ENCODE measurements at regions not wholly inside any gene's neighbourhood (a gene's known extent, or its start where the extent isn't known, plus 50 kb on each side); places are given as distances from the start of the nearest gene placed in this dataset.
"Not testable (repeated sequence)": the region's sequence is repeated elsewhere in the genome, so short reads cannot be mapped to it uniquely, and the experiment has no call there.

DNA sequence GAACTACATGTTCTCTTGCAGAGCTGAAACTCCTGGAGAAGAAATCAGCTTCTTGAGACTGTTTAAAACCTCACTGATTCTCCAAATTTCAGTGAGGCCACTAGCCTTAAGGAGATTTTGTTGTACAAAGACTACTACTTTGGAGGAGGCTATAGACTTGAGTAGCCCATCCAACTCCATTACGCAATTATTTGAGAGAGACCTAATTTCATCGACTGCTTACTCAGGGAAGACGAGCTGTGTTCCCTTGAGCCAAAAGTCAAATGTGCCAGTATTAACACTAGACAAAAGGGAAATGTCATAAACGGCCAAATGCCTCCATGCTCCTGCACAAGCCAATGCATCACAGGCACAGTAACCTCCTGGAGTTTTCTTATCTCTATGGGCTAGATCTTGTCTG, 182.8 kb upstream of the SESN3 start:
- H3K27me3 ChIP-seq: no peaks in the 10 kb centered on the region
- ATAC-seq: no peak
- TF ChIP-seq, protein P1, sequence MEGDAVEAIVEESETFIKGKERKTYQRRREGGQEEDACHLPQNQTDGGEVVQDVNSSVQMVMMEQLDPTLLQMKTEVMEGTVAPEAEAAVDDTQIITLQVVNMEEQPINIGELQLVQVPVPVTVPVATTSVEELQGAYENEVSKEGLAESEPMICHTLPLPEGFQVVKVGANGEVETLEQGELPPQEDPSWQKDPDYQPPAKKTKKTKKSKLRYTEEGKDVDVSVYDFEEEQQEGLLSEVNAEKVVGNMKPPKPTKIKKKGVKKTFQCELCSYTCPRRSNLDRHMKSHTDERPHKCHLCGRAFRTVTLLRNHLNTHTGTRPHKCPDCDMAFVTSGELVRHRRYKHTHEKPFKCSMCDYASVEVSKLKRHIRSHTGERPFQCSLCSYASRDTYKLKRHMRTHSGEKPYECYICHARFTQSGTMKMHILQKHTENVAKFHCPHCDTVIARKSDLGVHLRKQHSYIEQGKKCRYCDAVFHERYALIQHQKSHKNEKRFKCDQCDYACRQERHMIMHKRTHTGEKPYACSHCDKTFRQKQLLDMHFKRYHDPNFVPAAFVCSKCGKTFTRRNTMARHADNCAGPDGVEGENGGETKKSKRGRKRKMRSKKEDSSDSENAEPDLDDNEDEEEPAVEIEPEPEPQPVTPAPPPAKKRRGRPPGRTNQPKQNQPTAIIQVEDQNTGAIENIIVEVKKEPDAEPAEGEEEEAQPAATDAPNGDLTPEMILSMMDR (IDR thresholded peaks at IDR 0.05): no peak
- no peak for DNase-seq
- H3K27ac ChIP-seq: no peak overlapping the region
- H3K36me3 ChIP-seq: no peaks in the 10 kb centered on the region
- intact Hi-C loops (cut with DNase I): no loop called here
- no peak overlapping the region for H3K4me3 ChIP-seq
- H3K9me3 ChIP-seq: no peaks in the 10 kb centered on the region
- H3K4me1 ChIP-seq: no peaks in the 10 kb centered on the region

DNA sequence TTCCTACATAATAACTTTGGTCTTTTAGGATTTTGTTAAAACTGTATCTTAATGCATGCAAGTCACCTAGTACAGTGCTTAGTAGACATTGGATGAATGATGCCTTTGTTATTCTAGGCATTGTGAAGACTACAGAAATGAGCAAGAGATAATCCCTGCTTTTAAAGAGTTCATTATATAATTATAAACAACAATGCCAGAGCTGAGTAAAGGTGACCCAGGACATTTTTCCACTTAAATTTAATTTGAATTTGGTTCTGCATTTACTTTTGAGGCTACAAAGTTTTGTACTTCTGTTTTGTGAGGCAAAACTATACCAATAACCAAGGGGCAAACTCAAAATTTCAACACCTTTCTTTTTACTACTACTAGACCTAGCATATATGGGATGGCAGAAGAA, 182.0 kb upstream of the SESN3 start:
- Histone ChIP-seq H3K4me1 (no peaks in the 10 kb centered on the region), H3K4me3 (no peak overlapping the region), H3K9me3 (no peaks in the 10 kb centered on the region), H3K27me3 (no peaks in the 10 kb centered on the region), H3K36me3 (no peaks in the 10 kb centered on the region), H3K27ac (no peak overlapping the region)
- no peak for DNase-seq
- no peak for ATAC-seq
- intact Hi-C loops (cut with DNase I): no loop called here
- TF ChIP-seq, protein P1 (IDR thresholded peaks at IDR 0.05): no peak

DNA sequence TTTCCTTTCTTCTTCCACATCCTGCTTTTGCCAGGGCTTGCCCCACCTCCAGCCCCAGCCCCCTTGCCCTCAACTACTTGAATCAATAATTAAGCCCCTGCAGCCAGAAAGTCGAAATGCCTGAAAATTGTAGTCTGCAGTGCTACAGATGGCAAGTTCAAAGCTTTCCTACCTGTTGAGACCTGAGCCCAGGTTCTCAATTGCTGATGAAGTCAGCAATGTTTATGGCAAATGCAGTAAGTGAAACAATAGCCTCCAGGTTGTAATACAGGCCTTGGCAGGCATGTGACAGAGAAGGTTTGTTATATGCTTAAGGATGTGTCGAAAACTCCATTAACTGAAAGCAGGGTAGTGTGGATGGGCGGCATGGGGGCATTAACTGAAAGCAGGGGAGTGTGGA, 181.1 kb upstream of the SESN3 start:
- TF ChIP-seq, protein P1 (IDR thresholded peaks at IDR 0.05): no peak
- DNase-seq: no peak
- Histone ChIP-seq H3K9me3 (no peaks in the 10 kb centered on the region), H3K4me1 (no peaks in the 10 kb centered on the region), H3K27me3 (no peaks in the 10 kb centered on the region), H3K36me3 (no peaks in the 10 kb centered on the region), H3K4me3 (no peak overlapping the region), H3K27ac (no peak overlapping the region)
- intact Hi-C loops (cut with DNase I): no loop called here
- no peak for ATAC-seq

DNA sequence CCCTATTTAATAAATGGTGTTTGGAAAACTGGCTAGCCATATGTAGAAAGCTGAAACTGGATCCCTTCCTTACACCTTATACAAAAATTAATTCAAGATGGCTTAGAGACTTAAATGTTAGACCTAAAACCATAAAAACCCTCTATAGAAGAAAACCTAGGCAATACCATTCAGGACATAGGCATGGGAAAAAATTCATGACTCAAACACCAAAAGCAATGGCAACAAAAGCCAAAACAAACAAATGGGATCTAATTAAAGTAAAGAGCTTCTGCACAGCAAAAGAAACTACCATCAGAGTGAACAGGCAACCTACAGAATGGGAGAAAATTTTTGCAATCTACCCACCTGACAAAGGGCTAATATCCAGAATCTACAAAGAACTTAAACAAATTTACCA, 179.7 kb upstream of the SESN3 start:
- H3K27me3 ChIP-seq; ATAC-seq; H3K4me3 ChIP-seq; H3K36me3 ChIP-seq; DNase-seq; H3K27ac ChIP-seq; H3K4me1 ChIP-seq; intact Hi-C loops (cut with DNase I); H3K9me3 ChIP-seq: not testable (repeated sequence)

DNA sequence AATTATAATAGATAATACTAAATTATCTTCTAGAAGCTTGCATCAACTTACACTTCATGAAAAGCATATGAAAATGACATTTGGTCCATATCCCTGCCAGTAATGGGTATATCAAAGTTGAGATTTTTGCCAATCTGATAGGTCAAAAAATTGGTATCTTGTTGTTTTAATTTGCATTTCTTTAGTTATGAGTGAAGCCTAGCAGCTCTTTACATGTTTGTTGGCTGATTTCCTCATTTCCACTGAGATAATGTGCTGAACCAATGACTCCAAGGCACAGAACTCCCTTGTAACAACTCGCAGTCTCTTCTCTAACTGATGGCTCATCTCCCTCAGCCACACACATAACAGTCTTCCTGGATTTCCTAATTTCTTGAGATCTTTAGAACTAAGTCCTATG, 175.3 kb upstream of the SESN3 start:
- DNase-seq (no peak), ATAC-seq (no peak)
- intact Hi-C loops (cut with DNase I): no loop called here
- TF ChIP-seq, protein P1 (IDR thresholded peaks at IDR 0.05): no peak
- Histone ChIP-seq H3K4me1 (no peaks in the 10 kb centered on the region), H3K36me3 (no peaks in the 10 kb centered on the region), H3K27ac (no peak overlapping the region), H3K27me3 (no peaks in the 10 kb centered on the region), H3K4me3 (no peak overlapping the region), H3K9me3 (no peaks in the 10 kb centered on the region)

DNA sequence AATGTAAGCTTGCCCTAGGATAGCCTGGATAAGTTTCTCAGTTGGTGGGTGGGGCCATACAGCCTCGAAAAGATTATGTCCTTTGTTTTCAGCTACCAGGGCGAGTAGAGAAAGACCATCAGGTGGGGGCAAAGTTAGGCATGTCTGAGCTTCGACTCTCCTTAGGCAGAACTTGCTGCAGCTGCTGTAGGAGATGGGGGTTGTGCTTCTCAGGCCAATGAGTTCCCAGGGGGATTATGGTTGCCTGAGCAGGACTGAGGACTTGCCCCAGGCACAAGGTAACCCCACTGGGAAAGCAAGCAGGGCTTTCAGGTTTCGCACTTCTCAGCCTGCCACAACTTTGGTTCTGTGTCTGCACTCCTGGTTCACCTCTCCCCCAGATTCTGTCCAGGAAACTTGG, 173.4 kb upstream of the SESN3 start:
- TF ChIP-seq, protein P1 (IDR thresholded peaks at IDR 0.05): no peak
- Histone ChIP-seq H3K27me3 (no peaks in the 10 kb centered on the region), H3K9me3 (no peaks in the 10 kb centered on the region), H3K4me1 (no peaks in the 10 kb centered on the region), H3K27ac (no peak overlapping the region), H3K36me3 (no peaks in the 10 kb centered on the region), H3K4me3 (no peak overlapping the region)
- no peak for ATAC-seq
- DNase-seq: no peak
- intact Hi-C loops (cut with DNase I): no loop called here

Measured in upper lobe of right lung (tissue), 1 donor.